ENCODE measurements at regions not wholly inside any gene's neighbourhood (a gene's known extent, or its start where the extent isn't known, plus 50 kb on each side); places are given as distances from the start of the nearest gene placed in this dataset.

DNA sequence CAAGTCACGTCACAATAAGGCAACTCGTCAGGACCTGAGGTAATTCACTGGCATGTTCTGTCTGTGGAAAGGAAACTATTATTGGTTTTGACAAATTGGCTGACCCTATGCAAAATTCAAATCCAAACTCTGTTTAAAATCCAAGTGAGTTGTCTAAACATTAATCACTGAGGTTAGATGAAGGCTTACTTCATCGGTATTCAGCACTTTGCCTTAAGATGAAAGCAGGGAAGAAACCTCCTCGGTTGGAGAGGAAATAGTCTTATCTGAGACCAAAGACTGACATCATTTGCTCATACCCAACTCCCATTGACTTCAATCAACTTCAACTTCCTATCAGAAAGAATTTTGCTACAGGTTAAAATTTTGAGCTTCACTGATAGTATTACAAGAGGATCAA lies 355.1 kb upstream of the MBL2 start:
- Mint-ChIP-seq H3K4me3 (no peak overlapping the region), H3K9me3 (peaks cover 2% of the 10 kb centered on the region), H3K27me3 (ENCODE audit: insufficient read depth) (no peaks in the 10 kb centered on the region), H3K4me1 (no peaks in the 10 kb centered on the region), H3K36me3 (ENCODE audit: low read depth) (no peaks in the 10 kb centered on the region), H3K27ac (no peak overlapping the region)
- Histone ChIP-seq H3K4me1 (ENCODE audit: control insufficient read depth, insufficient read depth, low read length) (no peaks in the 10 kb centered on the region), H3K9ac (ENCODE audit: extremely low read depth, low read length, poor library complexity, severe bottlenecking) (no peak overlapping the region), H3K9me3 (ENCODE audit: control insufficient read depth, low read length) (no peaks in the 10 kb centered on the region), H3K27ac (ENCODE audit: low read depth, low read length) (no peak overlapping the region), H3K4me3 (ENCODE audit: low read length) (no peak overlapping the region), H3K27me3 (ENCODE audit: control insufficient read depth, insufficient read depth, low read length, poor library complexity, severe bottlenecking) (no peaks in the 10 kb centered on the region), H3K36me3 (ENCODE audit: control insufficient read depth, insufficient read depth, low read length) (no peaks in the 10 kb centered on the region)
- TF ChIP-seq, protein P1, sequence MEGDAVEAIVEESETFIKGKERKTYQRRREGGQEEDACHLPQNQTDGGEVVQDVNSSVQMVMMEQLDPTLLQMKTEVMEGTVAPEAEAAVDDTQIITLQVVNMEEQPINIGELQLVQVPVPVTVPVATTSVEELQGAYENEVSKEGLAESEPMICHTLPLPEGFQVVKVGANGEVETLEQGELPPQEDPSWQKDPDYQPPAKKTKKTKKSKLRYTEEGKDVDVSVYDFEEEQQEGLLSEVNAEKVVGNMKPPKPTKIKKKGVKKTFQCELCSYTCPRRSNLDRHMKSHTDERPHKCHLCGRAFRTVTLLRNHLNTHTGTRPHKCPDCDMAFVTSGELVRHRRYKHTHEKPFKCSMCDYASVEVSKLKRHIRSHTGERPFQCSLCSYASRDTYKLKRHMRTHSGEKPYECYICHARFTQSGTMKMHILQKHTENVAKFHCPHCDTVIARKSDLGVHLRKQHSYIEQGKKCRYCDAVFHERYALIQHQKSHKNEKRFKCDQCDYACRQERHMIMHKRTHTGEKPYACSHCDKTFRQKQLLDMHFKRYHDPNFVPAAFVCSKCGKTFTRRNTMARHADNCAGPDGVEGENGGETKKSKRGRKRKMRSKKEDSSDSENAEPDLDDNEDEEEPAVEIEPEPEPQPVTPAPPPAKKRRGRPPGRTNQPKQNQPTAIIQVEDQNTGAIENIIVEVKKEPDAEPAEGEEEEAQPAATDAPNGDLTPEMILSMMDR (conservative IDR thresholded peaks at IDR 0.05), result no peak
- DNase-seq, result no peak
- 93 to 94% methylated on average over 2 to 4 of the region's 4 CpGs for WGBS, 2 experiments (ENCODE audit: insufficient coverage in 1 of 2, insufficient read length in 1 of 2)

DNA sequence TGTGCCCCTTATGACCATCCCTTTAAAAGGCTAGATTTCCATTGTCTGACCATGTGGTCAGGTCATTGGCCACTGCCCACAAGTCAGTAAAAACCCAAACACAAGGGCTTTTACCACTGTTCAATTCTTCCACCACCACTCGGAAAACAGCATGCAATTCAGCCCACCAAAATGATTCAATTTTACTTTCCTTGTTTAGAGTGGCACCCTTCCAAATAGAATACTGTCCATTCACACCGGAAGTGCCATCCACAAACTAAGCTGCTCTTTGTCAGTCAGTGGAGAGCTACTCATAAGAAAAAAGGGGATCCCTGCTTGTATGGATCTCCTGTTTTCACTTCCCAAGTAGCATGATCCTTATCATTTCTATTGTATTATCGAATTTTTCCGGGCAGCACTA lies 350.7 kb upstream of the MBL2 start:
- no peak overlapping the region for H3K27ac Mint-ChIP-seq
- H3K9ac ChIP-seq (ENCODE audit: extremely low read depth, low read length, poor library complexity, severe bottlenecking), result no peak overlapping the region
- no peaks in the 10 kb centered on the region for H3K36me3 Mint-ChIP-seq (ENCODE audit: low read depth)
- no peak for DNase-seq
- H3K36me3 ChIP-seq (ENCODE audit: control insufficient read depth, insufficient read depth, low read length), result no peaks in the 10 kb centered on the region
- peaks cover 2% of the 10 kb centered on the region for H3K9me3 Mint-ChIP-seq
- H3K27ac ChIP-seq (ENCODE audit: low read depth, low read length), result no peak overlapping the region
- H3K4me3 ChIP-seq (ENCODE audit: low read length), result no peak overlapping the region
- H3K4me1 ChIP-seq (ENCODE audit: control insufficient read depth, insufficient read depth, low read length), result no peaks in the 10 kb centered on the region
- H3K27me3 Mint-ChIP-seq (ENCODE audit: insufficient read depth), result no peaks in the 10 kb centered on the region
- TF ChIP-seq, protein P1 (conservative IDR thresholded peaks at IDR 0.05), result no peak
- 68 to 80% methylated on average over 2 to 4 of the region's 4 CpGs for WGBS, 2 experiments (ENCODE audit: insufficient coverage in 1 of 2, insufficient read length in 1 of 2)
- no peaks in the 10 kb centered on the region for H3K27me3 ChIP-seq (ENCODE audit: control insufficient read depth, insufficient read depth, low read length, poor library complexity, severe bottlenecking)
- H3K9me3 ChIP-seq (ENCODE audit: control insufficient read depth, low read length), result no peaks in the 10 kb centered on the region
- H3K4me1 Mint-ChIP-seq, result no peaks in the 10 kb centered on the region
- H3K4me3 Mint-ChIP-seq, result no peak overlapping the region

DNA sequence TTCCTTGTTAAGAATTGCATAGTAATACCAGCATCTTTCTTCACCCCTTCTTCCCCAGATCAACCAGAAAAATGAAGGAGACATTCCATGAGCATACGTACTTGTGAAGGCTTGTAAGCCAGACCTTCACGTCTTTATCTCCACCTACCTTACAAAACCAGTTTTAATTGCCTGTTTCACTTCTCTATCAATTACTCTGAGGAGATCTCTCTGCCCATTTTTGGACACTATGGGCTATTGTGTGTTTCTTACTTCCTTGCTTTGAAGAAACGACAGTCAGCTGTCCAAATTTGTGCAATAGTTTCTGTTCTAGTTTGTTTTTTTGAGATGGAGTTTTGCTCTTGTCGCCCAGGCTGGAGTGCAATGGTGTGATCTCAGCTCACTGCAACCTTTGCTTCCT lies 349.7 kb upstream of the MBL2 start:
- Histone ChIP-seq H3K4me1 (ENCODE audit: control insufficient read depth, insufficient read depth, low read length) (no peaks in the 10 kb centered on the region), H3K36me3 (ENCODE audit: control insufficient read depth, insufficient read depth, low read length) (no peaks in the 10 kb centered on the region), H3K9ac (ENCODE audit: extremely low read depth, low read length, poor library complexity, severe bottlenecking) (no peak overlapping the region), H3K27ac (ENCODE audit: low read depth, low read length) (no peak overlapping the region), H3K9me3 (ENCODE audit: control insufficient read depth, low read length) (peaks cover 2% of the 10 kb centered on the region), H3K27me3 (ENCODE audit: control insufficient read depth, insufficient read depth, low read length, poor library complexity, severe bottlenecking) (no peaks in the 10 kb centered on the region), H3K4me3 (ENCODE audit: low read length) (no peak overlapping the region)
- TF ChIP-seq, protein P1 (conservative IDR thresholded peaks at IDR 0.05), result no peak
- Mint-ChIP-seq H3K9me3 (peaks cover 2% of the 10 kb centered on the region), H3K4me3 (no peak overlapping the region), H3K4me1 (no peaks in the 10 kb centered on the region), H3K27ac (no peak overlapping the region), H3K27me3 (ENCODE audit: insufficient read depth) (no peaks in the 10 kb centered on the region), H3K36me3 (ENCODE audit: low read depth) (no peaks in the 10 kb centered on the region)
- 93 to 95% methylated on average over 4 of the region's 4 CpGs for WGBS, 2 experiments (ENCODE audit: insufficient coverage in 1 of 2, insufficient read length in 1 of 2)
- DNase-seq, result no peak

Measured in endodermal cell (in vitro differentiated cells).